ENCODE measurements at regions not wholly inside any gene's neighbourhood (a gene's known extent, or its start where the extent isn't known, plus 50 kb on each side); places are given as distances from the start of the nearest gene placed in this dataset.

DNA sequence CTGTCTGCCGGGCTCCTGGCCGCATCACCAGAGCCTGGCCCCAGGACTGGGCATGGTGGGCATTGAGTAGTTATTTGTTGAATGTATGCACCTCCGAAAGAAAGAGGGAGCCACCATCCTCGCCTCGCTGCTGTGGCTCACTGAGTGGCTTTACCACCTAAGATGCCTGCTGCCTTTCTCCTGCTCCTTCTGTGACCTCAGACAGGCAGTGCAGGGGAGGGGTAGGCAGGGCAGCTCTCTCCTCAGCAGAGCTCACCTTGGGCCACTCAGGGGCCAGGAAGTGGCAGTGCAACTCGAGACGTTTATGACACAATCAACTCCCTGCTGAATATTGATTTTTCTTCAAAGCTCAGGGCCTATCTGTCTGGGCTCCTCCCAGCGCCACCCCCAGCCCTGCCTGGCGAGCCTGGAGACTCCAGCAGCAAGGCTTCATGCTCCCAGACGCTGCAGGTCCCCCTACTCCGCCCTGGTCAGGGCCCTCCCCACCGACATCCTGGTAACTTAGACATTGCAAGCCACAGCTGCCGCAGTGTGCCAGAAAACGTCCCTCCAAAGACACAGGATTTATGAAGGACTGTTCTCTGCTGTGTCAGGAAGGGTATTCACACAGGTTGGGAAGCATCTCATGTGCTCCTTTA is 84.3 kb upstream of the DIO3 start:
- no peak for TF ChIP-seq POLR2A (IDR thresholded peaks at IDR 0.05; ENCODE audit: low read depth)
- TF ChIP-seq POLR2AphosphoS5 (IDR thresholded peaks at IDR 0.05) = no peak
- TF ChIP-seq, protein P1, sequence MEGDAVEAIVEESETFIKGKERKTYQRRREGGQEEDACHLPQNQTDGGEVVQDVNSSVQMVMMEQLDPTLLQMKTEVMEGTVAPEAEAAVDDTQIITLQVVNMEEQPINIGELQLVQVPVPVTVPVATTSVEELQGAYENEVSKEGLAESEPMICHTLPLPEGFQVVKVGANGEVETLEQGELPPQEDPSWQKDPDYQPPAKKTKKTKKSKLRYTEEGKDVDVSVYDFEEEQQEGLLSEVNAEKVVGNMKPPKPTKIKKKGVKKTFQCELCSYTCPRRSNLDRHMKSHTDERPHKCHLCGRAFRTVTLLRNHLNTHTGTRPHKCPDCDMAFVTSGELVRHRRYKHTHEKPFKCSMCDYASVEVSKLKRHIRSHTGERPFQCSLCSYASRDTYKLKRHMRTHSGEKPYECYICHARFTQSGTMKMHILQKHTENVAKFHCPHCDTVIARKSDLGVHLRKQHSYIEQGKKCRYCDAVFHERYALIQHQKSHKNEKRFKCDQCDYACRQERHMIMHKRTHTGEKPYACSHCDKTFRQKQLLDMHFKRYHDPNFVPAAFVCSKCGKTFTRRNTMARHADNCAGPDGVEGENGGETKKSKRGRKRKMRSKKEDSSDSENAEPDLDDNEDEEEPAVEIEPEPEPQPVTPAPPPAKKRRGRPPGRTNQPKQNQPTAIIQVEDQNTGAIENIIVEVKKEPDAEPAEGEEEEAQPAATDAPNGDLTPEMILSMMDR (IDR thresholded peaks at IDR 0.05) = no peak
- no peak for TF ChIP-seq EP300 (IDR thresholded peaks at IDR 0.05)
- H3K27ac ChIP-seq (replicated peaks in 1 of 4) = peak overlapping the region in 1 of 4 donors; percentile 1

DNA sequence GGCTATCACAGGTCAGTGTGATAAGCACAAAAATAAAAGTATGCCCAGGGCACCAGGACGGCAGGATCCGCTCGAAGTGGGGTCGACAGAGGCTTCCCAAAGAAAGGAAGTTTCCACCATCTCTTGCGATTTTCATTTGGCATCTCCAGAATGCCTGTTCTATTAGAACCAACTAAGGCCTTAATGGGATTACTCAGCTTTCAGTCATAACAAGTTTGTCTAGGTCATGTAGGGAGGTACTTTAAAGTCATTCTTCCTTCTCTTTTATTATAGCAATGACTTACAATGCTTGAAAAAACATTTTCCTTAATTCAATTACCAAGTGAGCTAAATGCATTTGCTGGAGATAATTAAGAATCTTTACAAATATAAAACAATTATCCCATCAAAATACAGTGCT is 83.6 kb upstream of the DIO3 start:
- no peak overlapping the region for H3K4me3 ChIP-seq
- H3K27ac ChIP-seq (replicated peaks in 1 of 4) = peak overlapping the region in 1 of 4 donors; percentile 1
- H3K27me3 ChIP-seq = peaks cover 0 to 34% (median 0%) of the 10 kb centered on the region in 4 donors
- H3K36me3 ChIP-seq = no peaks in the 10 kb centered on the region
- peaks cover 0 to 47% (median 34%) of the 10 kb centered on the region in 4 donors for H3K4me1 ChIP-seq
- 83% methylated on average over 5 of the region's 5 CpGs for WGBS
- TF ChIP-seq POLR2A (IDR thresholded peaks at IDR 0.05; ENCODE audit: low read depth) = no peak
- TF ChIP-seq POLR2AphosphoS5 (IDR thresholded peaks at IDR 0.05) = no peak
- no peak for TF ChIP-seq EP300 (IDR thresholded peaks at IDR 0.05)
- TF ChIP-seq, protein P1 (IDR thresholded peaks at IDR 0.05) = no peak
- no peak for DNase-seq (ENCODE audit: extremely low spot score)
- peaks cover 0 to 8% (median 5%) of the 10 kb centered on the region in 4 donors for H3K9me3 ChIP-seq
- intact Hi-C loops (cut with DNase I) = no loop called here

More for the DNA sequence above, 84.3 kb upstream of the DIO3 start:
- Histone ChIP-seq H3K27me3 (peaks cover 0 to 34% (median 0%) of the 10 kb centered on the region in 4 donors), H3K4me1 (peaks cover 0 to 47% (median 34%) of the 10 kb centered on the region in 4 donors), H3K36me3 (no peaks in the 10 kb centered on the region), H3K4me3 (no peak overlapping the region), H3K9me3 (peaks cover 0 to 3% (median 2%) of the 10 kb centered on the region in 4 donors)
- 91% methylated on average over 8 of the region's 14 CpGs for WGBS
- DNase-seq (ENCODE audit: extremely low spot score) = no peak
- intact Hi-C loops (cut with DNase I) = no loop called here

DNA sequence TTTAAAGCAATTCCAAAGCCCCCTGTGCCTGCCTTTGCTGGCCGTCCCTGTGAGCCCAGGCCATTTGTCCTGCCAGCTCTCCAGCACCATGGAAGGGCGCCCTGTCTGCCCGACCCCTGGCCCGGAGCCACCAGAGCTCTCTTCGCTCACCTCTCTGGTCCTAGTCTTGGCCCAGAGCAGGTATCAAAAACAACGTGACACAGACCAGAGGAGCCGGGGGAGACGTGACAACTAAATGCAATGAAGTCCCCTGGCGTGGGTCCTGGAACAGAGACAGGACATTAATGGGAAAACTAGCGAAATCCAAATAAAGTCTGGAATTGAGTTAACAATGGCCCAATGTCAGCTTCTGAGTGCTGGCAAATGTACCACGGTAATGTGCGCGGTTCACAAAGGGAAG is 83.2 kb upstream of the DIO3 start:
- 65% methylated on average over 13 of the region's 13 CpGs for WGBS
- Histone ChIP-seq H3K4me1 (peaks cover 0 to 47% (median 34%) of the 10 kb centered on the region in 4 donors), H3K27ac (replicated peaks in 1 of 4) (no peak overlapping the region), H3K27me3 (peaks cover 0 to 34% (median 0%) of the 10 kb centered on the region in 4 donors), H3K9me3 (peaks cover 0 to 8% (median 5%) of the 10 kb centered on the region in 4 donors), H3K36me3 (no peaks in the 10 kb centered on the region), H3K4me3 (no peak overlapping the region)
- no peak for TF ChIP-seq EP300 (IDR thresholded peaks at IDR 0.05)
- no peak for TF ChIP-seq POLR2A (IDR thresholded peaks at IDR 0.05; ENCODE audit: low read depth)
- TF ChIP-seq POLR2AphosphoS5 (IDR thresholded peaks at IDR 0.05) = no peak
- TF ChIP-seq, protein P1 (IDR thresholded peaks at IDR 0.05) = no peak
- DNase-seq (ENCODE audit: extremely low spot score) = no peak
- intact Hi-C loops (cut with DNase I) = no loop called here

DNA sequence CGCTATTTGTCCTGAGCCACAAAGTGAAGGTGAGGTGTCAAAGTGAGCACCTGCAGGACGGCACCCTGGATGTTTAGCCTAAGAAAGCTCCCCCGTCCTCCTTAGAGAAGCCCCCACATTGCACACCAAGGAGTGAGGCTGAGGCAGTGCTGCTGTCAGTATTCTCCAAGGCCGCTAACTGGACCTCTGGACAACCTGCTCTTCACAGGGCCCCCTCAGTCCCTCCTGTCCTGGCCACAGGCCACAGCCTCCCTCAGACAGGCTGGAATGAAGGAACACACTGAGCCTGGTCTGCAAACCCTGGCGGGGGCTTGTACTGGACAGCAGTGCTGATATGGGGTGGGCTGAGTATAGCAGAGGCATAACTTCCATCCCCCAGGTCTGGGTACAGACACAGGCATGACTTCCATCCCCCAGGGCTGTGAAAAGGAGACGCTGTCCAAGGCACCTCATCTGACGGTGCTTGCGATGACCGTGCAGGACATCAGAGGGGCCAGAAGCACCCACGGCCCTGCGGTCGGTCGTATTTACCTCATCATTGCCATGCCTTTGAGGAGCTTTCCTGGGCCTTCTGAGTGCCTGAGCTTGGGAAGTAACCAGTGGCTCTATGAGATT is 82.4 kb upstream of the DIO3 start:
- intact Hi-C loops (cut with DNase I) = no loop called here
- 93% methylated on average over 7 of the region's 13 CpGs for WGBS
- no peak for DNase-seq (ENCODE audit: extremely low spot score)
- Histone ChIP-seq H3K4me1 (peaks cover 0 to 47% (median 34%) of the 10 kb centered on the region in 4 donors), H3K36me3 (no peaks in the 10 kb centered on the region), H3K27me3 (peaks cover 0 to 28% (median 0%) of the 10 kb centered on the region in 4 donors), H3K4me3 (no peak overlapping the region), H3K9me3 (peaks cover 0 to 12% (median 10%) of the 10 kb centered on the region in 4 donors), H3K27ac (replicated peaks in 1 of 4) (no peak overlapping the region)
- TF ChIP-seq POLR2A (IDR thresholded peaks at IDR 0.05; ENCODE audit: low read depth) (no peak), EP300 (IDR thresholded peaks at IDR 0.05) (no peak), POLR2AphosphoS5 (IDR thresholded peaks at IDR 0.05) (no peak)
- TF ChIP-seq, protein P1 (IDR thresholded peaks at IDR 0.05) = no peak
